Tibial nerve (tissue), 4 donors: ENCODE measurements at regions not wholly inside any gene's neighbourhood (a gene's known extent, or its start where the extent isn't known, plus 50 kb on each side); places are given as distances from the start of the nearest gene placed in this dataset.

ENCODE experiments used
- DNase-seq, 2 donors: peaks; one replicate each; pipeline ENCODE4 v3.0.0-alpha.2; 2019; ENCODE audit warnings: low spot score in 2 of 2
- H3K27ac ChIP-seq, 4 donors: fragments of 200-600 bp; sonication (generic) in 3 of 4; one replicate each; pipeline ENCODE4 v1.5.1; 2017 to 2019; ENCODE audit warnings: mild to moderate bottlenecking in 1 of 4
- H3K27me3 ChIP-seq, 2 donors: fragments of 200-600 bp; sonication (generic) in 1 of 2; one replicate each; pipeline versions ENCODE4 v1.5.1 to v1.6.0; 2017 to 2019
- H3K36me3 ChIP-seq, 3 donors: fragments of 200-600 bp; sonication (generic); one replicate each; pipeline ENCODE4 v1.5.1; 2018 to 2019
- H3K4me1 ChIP-seq, 4 donors: fragments of 200-600 bp; sonication (generic) in 3 of 4; one replicate each; pipeline ENCODE4 v1.5.1; 2017 to 2019
- H3K4me3 ChIP-seq, 4 donors: fragments of 200-600 bp; sonication (generic) in 3 of 4; one replicate each; pipeline ENCODE4 v1.5.1; 2017 to 2019; ENCODE audit warnings: mild to moderate bottlenecking in 1 of 4, moderate library complexity in 1 of 4
- H3K9me3 ChIP-seq, 4 donors: fragments of 200-600 bp; sonication (generic) in 3 of 4; one replicate each; pipeline ENCODE4 v1.5.1; 2017 to 2019
- EP300 ChIP-seq, 2 donors: sonication (generic); formaldehyde crosslinking; IDR thresholded peaks; one replicate each; pipeline ENCODE4 v1.6.1; 2017; ENCODE audit warnings: antibody characterized with exemption in 2 of 2, mild to moderate bottlenecking in 1 of 2
- POLR2A ChIP-seq, 2 donors: fragments of 450-650 bp; IDR thresholded peaks; one replicate each; pipeline ENCODE4 v1.6.1; 2017; ENCODE audit warnings: antibody characterized with exemption in 2 of 2, mild to moderate bottlenecking in 2 of 2, moderate library complexity in 2 of 2
- WGBS, 2 donors: methylation state at CpG; one replicate each; pipeline ENCODE4 v1.1.5; 2018; 5-methylcytosine and 5-hydroxymethylcytosine counted together
- TF ChIP-seq, protein P1 (sequence below), 5 experiments: fragments of 200-600 bp in 3 of 5; fragments of 450-650 bp in 2 of 5; sonication (generic) in 3 of 5; IDR thresholded peaks; one replicate each; pipeline ENCODE4 v1.5.1; 2016 to 2019; ENCODE audit warnings: antibody characterized with exemption in 5 of 5, mild to moderate bottlenecking in 3 of 5, moderate library complexity in 2 of 5

GRCh38 chr18:28706397-28706796 is 529.5 kb upstream of the CDH2 start:
- Histone ChIP-seq H3K27ac (no peak overlapping the region), H3K4me1 (no peaks in the 10 kb centered on the region), H3K36me3 (no peaks in the 10 kb centered on the region), H3K4me3 (no peak overlapping the region), H3K27me3 (no peaks in the 10 kb centered on the region), H3K9me3 (no peaks in the 10 kb centered on the region)
- WGBS, 2 donors, result 71 to 83% methylated on average over 4 of the region's 4 CpGs
- DNase-seq, result no peak
- TF ChIP-seq, protein P1, sequence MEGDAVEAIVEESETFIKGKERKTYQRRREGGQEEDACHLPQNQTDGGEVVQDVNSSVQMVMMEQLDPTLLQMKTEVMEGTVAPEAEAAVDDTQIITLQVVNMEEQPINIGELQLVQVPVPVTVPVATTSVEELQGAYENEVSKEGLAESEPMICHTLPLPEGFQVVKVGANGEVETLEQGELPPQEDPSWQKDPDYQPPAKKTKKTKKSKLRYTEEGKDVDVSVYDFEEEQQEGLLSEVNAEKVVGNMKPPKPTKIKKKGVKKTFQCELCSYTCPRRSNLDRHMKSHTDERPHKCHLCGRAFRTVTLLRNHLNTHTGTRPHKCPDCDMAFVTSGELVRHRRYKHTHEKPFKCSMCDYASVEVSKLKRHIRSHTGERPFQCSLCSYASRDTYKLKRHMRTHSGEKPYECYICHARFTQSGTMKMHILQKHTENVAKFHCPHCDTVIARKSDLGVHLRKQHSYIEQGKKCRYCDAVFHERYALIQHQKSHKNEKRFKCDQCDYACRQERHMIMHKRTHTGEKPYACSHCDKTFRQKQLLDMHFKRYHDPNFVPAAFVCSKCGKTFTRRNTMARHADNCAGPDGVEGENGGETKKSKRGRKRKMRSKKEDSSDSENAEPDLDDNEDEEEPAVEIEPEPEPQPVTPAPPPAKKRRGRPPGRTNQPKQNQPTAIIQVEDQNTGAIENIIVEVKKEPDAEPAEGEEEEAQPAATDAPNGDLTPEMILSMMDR (IDR thresholded peaks at IDR 0.05), result no peak
- TF ChIP-seq POLR2A (IDR thresholded peaks at IDR 0.05) (no peak), EP300 (IDR thresholded peaks at IDR 0.05) (no peak)

- TF ChIP-seq EP300 (IDR thresholded peaks at IDR 0.05) (no peak), POLR2A (IDR thresholded peaks at IDR 0.05) (no peak)
- TF ChIP-seq, protein P1 (IDR thresholded peaks at IDR 0.05), result no peak
Observed at GRCh38 chr18:28705482-28705881, 528.6 kb upstream of the CDH2 start.

DNA sequence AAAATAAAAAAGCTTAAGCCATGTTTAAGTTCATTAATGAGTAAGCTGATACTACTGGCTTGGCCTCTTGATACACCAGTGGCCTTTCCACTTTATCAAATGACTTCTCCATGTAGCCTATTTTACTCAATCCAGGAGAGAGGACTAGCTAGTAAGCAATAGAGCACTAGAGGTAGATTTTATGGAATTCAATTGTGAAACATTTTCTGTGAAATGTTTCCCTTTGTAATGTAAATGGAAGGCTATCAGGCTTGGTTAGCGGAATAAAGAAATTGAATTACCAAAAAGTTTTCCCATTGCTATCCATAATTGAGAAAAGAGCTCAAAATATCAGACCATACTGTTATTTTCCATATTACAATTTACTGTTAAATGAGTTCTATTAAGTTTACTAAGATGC is 515.4 kb upstream of the CDH2 start:
- DNase-seq, result no peak
- 90 to 96% methylated on average over 1 of the region's 1 CpG for WGBS, 2 donors
- TF ChIP-seq EP300 (IDR thresholded peaks at IDR 0.05) (no peak), POLR2A (IDR thresholded peaks at IDR 0.05) (no peak)
- TF ChIP-seq, protein P1 (IDR thresholded peaks at IDR 0.05), result no peak
- no peaks in the 10 kb centered on the region for H3K4me1 ChIP-seq
- no peak overlapping the region for H3K4me3 ChIP-seq
- H3K9me3 ChIP-seq, result no peaks in the 10 kb centered on the region
- H3K27ac ChIP-seq, result no peak overlapping the region
- no peaks in the 10 kb centered on the region for H3K36me3 ChIP-seq
- no peaks in the 10 kb centered on the region for H3K27me3 ChIP-seq

More at GRCh38 chr18:28705482-28705881, 528.6 kb upstream of the CDH2 start:
- Histone ChIP-seq H3K27ac (no peak overlapping the region), H3K9me3 (no peaks in the 10 kb centered on the region), H3K4me1 (no peaks in the 10 kb centered on the region), H3K4me3 (no peak overlapping the region), H3K36me3 (no peaks in the 10 kb centered on the region), H3K27me3 (no peaks in the 10 kb centered on the region)
- WGBS, 2 donors, result 41 to 44% methylated on average over 1 of the region's 1 CpG
- DNase-seq, result no peak

DNA sequence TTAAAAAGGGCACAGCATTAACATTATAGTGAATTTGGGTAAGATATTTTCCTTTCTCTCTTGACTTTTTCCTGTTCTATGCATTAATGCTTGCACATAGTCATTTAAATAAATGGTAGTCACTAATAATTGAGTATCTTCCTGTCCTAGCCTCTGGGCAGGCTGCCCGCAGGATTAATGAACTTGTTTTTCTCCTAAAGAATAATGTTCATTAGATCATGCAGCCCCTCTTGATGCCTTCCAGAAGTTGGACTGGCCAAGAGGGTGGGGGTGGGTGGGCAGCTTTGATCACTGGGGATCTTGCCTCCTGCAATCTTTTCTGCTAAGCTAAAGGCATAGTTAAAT is 514.5 kb upstream of the CDH2 start:
- no peak overlapping the region for H3K4me3 ChIP-seq
- no peak for DNase-seq
- no peaks in the 10 kb centered on the region for H3K4me1 ChIP-seq
- WGBS, 2 donors, result 44 to 62% methylated on average over 1 of the region's 1 CpG
- H3K9me3 ChIP-seq, result no peaks in the 10 kb centered on the region
- no peak for TF ChIP-seq POLR2A (IDR thresholded peaks at IDR 0.05)
- no peak for TF ChIP-seq EP300 (IDR thresholded peaks at IDR 0.05)
- TF ChIP-seq, protein P1 (IDR thresholded peaks at IDR 0.05), result no peak
- no peaks in the 10 kb centered on the region for H3K36me3 ChIP-seq
- H3K27me3 ChIP-seq, result no peaks in the 10 kb centered on the region
- no peak overlapping the region for H3K27ac ChIP-seq

GRCh38 chr18:28690836-28691495 is 514.0 kb upstream of the CDH2 start:
- 62 to 75% methylated on average over 6 of the region's 6 CpGs for WGBS, 2 donors
- TF ChIP-seq EP300 (IDR thresholded peaks at IDR 0.05), result no peak
- no peaks in the 10 kb centered on the region for H3K36me3 ChIP-seq

DNA sequence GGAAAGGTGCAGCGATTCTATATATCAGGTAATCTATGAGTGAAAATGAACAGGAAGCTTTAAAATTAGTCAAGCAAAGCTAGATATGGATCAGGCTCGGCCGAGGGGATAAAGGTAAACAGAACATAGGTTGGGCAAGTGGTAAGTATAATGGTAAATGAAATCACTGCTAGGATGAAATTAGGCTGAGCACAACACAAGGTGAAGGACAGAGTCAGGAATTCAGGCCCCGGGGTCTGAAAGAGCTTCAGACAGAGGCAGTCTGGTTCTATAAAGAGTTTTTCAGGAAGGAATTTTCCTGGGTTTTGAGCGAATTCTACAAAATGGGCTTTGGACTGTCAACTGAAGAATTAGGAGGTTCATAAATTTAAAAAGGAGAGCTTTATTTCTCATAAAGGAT is 513.2 kb upstream of the CDH2 start:
- H3K4me1 ChIP-seq, result no peaks in the 10 kb centered on the region
- H3K9me3 ChIP-seq, result no peaks in the 10 kb centered on the region
- no peak for DNase-seq
- WGBS, 2 donors, result 69 to 73% methylated on average over 5 of the region's 5 CpGs
- no peaks in the 10 kb centered on the region for H3K27me3 ChIP-seq
- no peaks in the 10 kb centered on the region for H3K36me3 ChIP-seq
- H3K27ac ChIP-seq, result no peak overlapping the region
- TF ChIP-seq EP300 (IDR thresholded peaks at IDR 0.05) (no peak), POLR2A (IDR thresholded peaks at IDR 0.05) (no peak)
- TF ChIP-seq, protein P1 (IDR thresholded peaks at IDR 0.05), result no peak
- no peak overlapping the region for H3K4me3 ChIP-seq

More at GRCh38 chr18:28690836-28691495, 514.0 kb upstream of the CDH2 start:
- Histone ChIP-seq H3K27ac (no peak overlapping the region), H3K4me1 (no peaks in the 10 kb centered on the region), H3K27me3 (no peaks in the 10 kb centered on the region), H3K9me3 (no peaks in the 10 kb centered on the region), H3K4me3 (no peak overlapping the region)
- DNase-seq, result no peak
